Muscle of arm (tissue), 1 donor: ENCODE measurements at regions not wholly inside any gene's neighbourhood (a gene's known extent, or its start where the extent isn't known, plus 50 kb on each side); places are given as distances from the start of the nearest gene placed in this dataset.

Source experiments
- DNase-seq: peaks from one replicate; pipeline ENCODE4 v3.0.0-alpha.2; 2013

DNA sequence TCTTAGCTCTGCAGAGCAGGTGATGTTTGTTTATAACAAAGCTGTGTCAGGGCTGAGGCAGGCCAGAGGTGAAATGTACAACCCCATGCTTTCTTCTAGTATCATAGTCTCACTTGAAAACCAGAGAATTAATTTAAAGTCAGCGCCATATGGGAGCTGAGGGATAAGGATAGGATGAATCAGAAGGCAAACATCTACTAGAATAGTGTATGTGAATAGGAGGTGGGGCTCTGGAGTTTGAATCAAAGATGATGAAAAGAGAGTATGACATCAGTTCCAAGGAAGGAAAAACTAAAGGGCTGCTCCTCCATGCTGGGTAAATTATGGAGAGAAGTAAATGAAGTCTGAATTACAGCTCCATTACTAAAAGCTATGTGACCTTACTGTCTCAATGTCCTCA, 441.5 kb downstream of the RASEF start:
- DNase-seq, result no peak

- no peak for DNase-seq
Measured at GRCh38 chr9:82637368-82637767, 425.6 kb downstream of the RASEF start.

DNA sequence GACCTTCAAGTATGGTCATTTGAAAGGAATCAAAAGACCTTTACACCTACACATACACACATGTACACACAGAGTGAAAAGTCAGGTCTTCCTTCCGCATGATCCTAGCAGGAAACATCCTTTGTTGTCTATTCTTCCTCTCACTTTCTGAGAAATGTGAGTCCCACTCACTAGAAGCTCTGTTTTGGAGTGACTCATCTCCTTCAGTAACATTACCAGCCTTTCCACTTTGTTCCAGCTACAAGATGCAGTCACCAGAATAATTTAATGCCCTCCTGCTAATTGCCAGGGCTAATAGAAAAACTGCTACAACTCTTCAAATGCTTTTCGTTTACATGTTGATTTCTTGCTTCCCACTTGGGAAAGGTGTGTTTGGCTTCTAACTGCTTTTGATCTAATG, 417.3 kb downstream of the RASEF start:
- no peak for DNase-seq

- DNase-seq, result no peak
Measured at GRCh38 chr9:82650368-82650767, 412.6 kb downstream of the RASEF start.

DNA sequence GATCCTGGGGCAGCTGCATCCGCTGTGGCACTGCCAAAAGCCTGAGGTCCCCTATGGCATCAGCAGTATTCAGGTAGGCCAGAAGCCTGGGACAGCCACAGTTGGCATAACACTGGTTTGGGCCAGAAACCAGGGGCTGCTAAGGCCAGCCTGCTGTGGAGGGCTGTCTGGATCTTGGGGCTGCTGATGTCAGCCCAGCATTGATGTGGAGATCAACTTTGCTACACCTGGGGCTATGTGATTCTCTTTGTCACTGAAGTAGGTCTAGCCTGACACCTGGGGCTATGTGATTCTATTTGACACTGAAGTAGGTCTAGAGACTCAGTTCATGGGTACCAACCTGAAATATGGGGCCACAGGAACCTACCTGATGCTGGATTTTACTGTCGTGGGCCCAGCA, 411.5 kb downstream of the RASEF start:
- no peak for DNase-seq

DNA sequence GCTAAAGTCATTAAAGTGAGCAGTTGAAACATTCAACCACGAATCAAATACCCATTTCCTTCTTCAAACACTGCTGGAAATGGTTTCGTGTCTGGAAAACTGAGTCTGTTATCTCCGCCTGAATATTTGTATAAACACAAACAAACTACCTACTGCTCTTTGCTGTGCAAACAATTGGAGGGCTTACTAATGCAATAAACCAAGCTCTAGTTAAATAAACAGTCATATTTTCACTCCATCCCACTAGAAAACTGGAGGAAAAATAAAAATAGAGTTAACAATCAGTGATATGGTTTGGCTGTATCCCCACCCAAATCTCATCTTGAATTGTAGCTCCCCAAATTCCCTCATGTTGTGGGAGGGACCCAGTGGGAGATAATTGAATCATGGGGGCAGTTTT, 397.6 kb downstream of the RASEF start:
- DNase-seq, result no peak

DNA sequence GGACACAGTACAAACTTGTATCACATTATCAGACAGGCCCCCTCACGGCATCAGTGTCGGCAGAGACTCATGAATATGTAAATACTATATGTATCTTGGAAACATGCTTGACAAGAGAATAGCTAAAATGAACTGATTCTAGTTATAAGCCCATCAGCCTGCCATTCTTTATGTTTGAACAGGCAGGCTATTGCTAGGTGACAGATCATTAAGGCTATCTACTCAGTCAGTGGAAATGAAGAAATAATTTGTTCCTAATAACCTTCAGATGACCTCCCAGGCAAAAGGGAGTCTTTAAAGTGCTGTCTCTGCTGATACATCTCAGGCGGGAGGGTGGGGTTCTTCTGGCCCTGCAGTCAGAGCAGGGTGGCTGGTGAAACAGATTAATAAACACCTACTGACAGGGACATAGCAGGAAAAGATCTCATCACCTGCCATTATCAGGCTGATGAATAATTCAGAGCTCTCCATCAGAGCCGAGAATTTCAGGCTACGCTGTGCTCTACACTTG, 394.2 kb downstream of the RASEF start:
- no peak for DNase-seq

DNA sequence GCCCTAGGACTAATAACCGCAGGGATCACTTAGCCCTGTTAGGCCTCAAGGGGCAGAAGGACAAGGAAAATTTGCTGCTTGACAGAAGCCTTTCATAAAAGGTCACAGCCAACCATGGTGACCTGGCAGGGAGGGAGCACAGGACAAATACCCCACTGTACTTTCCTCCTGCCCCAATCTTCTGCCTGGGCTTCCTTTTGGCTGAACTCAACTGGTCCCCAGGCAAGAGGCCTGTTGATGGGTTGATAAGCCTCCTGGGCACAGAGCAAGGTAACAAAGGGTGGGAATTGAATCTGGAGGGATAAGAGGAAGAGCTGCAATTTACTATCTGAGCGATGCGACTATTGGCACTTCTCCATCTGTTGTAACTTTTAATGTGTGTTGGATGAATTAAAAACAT, 392.9 kb downstream of the RASEF start:
- no peak for DNase-seq

DNA sequence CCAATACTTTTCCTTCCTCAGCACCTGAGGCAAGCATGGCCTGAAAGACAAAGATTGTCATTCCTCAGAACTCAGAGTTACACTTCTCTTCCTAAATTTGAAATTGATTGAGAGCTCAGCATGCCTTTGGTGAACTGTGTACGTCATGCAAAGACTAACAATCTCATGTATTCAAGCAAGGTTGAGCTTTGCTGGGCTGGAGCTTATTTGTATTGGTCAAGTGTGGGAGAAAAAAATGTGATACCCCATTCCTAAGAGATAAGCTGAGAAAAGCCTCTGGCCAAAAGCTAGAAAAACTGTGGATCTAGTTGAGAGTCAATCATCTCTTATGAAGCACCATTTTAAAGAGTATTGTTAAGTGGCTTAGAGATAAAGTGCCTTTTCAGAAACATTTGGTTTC, 392.2 kb downstream of the RASEF start:
- DNase-seq, result no peak

DNA sequence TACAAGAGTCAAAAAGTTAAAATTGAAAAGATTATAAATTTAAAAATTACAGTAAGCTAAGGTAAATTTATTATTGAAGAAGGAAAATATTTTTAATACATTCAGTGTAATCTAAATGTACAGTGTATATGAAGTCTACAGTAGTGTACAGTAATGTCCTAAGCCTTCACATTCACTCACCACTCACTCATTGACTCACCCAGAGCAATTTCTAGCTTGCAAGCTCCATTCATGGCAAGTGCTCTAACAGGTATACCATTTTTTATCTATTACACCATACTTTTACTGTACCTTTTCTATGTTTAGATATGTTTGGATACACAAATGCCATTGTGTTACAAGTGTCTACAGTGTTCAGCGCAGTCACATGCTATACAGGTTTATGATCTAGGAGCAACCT, 389.7 kb downstream of the RASEF start:
- DNase-seq, result no peak

DNA sequence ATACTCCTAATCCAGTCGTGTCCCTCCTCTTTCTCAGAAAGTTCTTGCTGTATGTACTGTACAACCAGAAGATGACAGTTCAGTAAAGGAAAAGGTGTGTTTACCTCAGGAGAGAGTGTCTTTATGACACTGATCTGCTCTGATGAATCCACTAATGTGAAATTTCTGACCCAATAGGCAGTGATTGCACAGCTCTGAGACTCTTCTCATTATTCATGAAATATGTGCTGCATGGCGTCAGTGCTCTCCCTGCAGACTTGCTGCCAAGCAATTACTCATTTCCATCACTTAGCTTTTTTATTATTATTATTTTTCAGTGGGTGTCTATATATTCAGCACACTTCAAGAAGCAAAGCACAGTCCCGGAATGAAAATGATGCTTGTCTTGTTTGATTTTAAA, 389.0 kb downstream of the RASEF start:
- DNase-seq, result no peak

- no peak for DNase-seq
Measured at GRCh38 chr9:82675102-82675501, 387.8 kb downstream of the RASEF start.

DNA sequence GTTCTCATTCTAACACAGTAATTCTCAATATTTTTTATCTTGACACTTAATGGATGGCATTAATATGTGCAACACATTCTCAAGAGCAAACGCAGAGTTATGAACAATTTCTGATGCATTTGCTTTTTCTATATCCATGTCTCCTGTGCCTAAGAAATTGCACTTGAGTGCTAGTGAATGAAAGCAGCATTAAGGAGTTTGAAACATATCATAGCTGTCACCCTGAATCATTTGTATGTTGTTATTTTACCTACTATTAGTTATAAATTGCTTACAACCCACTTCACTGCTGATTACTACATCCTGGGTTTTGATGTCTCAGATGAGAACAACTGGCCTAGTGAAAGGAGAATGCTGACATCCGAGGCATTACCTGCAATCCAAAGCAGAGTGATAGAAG, 387.3 kb downstream of the RASEF start:
- no peak for DNase-seq

DNA sequence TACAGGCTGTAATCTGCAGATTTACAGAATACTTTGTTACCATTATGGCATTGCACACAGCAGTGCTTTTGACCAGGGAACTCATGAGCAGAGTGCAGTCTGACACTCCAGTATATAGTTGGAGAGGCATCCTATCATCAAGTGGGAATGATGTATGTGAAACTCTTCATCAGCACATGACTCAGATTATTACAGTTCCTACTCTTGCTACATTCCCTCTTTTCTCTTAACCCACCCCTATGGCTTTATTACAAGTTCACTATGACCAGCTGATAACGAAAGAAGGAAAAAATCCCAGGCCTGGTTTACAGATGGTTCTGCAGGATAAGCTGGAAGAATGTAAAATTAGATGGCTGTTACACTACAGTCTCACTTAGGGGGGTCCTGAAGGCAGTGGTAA, 385.9 kb downstream of the RASEF start:
- DNase-seq, result no peak

GRCh38 chr9:82679472-82679871, 383.5 kb downstream of the RASEF start:
- DNase-seq, result no peak

DNA sequence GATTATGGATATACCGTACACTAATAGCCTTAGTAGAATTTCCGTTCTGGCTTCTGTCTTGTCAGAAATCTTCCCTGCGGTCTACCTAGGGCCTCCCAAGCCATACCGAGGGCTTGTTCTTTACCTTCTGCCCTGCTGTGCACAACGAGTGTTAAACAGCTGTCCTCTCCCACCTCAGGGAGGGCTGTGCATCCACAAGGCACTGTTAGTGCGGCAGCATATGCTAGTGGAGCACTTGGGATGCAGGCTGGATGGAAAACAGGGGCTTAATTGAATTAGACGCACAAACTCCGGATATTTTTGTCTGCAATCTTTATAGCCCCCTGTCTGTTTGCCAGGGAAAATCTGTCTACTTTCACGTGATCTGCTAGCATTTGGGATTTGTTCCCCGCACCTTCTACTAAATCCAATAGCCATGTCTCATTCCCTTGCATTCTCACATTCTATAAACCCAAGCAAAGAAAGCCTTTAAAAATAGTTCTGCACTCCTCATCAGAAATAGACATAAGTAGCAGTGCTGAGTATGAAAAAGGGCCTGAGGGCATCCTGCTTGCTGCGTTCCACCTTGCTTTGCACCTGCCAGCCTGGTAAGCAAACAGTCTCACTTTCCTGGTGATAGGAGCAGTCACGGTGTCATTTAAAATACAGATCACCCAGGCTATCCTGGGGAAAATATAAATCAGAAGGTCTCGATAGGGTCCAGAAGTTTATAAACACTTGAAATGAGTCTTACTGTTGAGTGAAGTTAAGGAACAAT, 382.6 kb downstream of the RASEF start:
- no peak for DNase-seq

- no peak for DNase-seq
Measured at GRCh38 chr9:82681809-82682208, 381.1 kb downstream of the RASEF start.

GRCh38 chr9:82682431-82682830, 380.5 kb downstream of the RASEF start:
- DNase-seq, result no peak

- no peak for DNase-seq
Measured at GRCh38 chr9:82695704-82696103, 367.2 kb downstream of the RASEF start.

DNA sequence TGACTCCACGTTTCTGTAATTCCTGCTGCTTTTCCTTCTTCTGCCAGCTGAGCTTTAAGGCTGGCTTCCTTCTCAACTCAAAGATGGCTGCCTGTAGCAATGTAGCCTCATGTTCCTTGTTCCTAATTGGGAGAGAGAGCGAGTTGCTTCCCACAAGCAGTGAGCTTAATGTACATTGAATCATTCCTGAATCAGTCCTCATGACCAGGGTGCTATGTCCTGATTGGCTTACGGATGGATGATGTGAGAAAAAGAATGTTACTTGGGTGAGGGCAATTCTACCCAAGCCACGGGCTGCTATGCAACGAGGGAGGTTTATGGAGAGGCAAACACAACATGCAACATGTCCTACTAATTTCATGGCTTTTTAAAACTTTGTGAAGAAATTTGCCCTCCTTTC, 356.2 kb downstream of the RASEF start:
- DNase-seq, result no peak

DNA sequence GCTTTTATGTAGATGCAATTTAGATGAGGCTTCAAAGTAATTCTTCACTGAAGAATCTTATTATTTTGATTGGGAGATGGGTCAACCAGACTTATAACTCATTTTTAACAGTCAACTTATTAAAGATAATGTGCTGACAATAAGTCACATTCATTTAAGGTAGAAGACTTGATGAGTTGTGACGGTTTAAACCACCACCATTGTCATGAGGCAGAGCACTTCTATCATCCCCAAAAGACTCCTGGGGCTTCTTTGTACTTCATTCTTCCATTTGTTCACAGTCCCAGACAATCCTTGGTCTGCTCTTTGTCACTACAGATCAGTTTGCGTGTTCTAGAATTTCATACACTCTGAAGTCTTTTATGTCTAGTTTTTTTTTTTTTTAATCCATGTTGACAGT, 346.1 kb downstream of the RASEF start:
- no peak for DNase-seq

DNA sequence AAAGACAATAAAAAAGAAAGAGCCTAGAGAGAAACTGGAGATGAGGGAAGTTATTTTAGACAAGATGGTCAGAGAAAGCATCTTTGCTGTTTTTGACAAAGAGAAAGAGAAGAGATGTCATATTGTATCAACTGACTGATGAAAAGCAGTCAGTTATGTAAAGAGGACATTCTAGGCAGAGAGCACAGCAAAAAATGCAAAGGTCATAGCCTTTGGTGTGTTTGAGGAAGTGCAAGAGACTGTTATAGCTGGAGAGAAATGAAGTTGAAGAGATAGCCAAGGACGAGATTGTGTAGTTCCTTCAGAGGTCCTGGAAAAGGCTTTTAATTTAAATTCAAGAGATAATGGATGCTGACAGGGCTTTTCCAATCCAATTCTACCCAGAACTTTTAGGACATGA, 342.4 kb downstream of the RASEF start:
- DNase-seq, result no peak

DNA sequence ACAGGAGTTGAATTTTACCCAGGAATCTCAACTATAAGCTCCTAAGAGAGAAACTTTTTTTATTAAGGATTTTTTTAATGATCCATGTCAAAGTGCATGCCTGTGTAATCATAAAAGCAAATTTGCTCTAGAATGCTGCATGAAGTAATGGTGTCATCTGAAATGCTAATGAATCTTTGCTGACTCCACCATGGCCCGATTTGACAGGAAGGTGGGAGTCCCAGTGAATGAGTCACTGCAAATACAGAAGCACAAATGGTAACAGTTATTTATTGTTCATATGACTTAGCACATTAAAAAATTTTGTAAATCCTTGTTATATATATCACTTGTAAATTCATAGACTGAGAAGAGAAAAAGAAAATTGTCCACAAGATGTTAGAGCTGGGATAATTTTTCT, 341.3 kb downstream of the RASEF start:
- DNase-seq, result no peak

DNA sequence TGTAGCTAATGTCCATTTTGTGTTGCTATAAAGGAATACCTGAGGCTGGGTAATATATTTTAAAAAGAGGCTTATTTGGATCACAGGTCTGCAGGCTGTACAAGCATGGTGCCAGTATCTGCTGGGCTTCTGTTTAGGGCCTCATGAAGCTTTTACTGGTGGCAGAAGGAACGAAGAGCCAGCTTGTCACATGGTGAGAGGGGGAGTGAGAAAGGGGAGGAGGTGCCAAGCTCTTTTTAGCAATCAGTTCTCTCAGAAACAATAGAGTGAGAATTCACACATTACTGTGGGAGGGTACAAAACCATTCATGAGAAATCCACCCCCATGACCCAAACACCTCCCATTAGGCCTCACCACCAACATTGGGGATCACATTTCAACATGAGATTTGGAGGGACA, 340.9 kb downstream of the RASEF start:
- no peak for DNase-seq
